Astrocyte of the hippocampus (primary cell): ENCODE measurements at regions not wholly inside any gene's neighbourhood (a gene's known extent, or its start where the extent isn't known, plus 50 kb on each side); places are given as distances from the start of the nearest gene placed in this dataset.
"Not testable (repeated sequence)": the region's sequence is repeated elsewhere in the genome, so short reads cannot be mapped to it uniquely, and the experiment has no call there.

ENCODE experiments used
- DNase-seq: peaks from one replicate; pipeline ENCODE4 v3.0.0; 2011; ENCODE audit warnings: low read depth, low spot score

GRCh38 chr4:92232566-92232965 lies 71.2 kb upstream of the GRID2 start:
- DNase-seq, result peak; percentile 35

DNA sequence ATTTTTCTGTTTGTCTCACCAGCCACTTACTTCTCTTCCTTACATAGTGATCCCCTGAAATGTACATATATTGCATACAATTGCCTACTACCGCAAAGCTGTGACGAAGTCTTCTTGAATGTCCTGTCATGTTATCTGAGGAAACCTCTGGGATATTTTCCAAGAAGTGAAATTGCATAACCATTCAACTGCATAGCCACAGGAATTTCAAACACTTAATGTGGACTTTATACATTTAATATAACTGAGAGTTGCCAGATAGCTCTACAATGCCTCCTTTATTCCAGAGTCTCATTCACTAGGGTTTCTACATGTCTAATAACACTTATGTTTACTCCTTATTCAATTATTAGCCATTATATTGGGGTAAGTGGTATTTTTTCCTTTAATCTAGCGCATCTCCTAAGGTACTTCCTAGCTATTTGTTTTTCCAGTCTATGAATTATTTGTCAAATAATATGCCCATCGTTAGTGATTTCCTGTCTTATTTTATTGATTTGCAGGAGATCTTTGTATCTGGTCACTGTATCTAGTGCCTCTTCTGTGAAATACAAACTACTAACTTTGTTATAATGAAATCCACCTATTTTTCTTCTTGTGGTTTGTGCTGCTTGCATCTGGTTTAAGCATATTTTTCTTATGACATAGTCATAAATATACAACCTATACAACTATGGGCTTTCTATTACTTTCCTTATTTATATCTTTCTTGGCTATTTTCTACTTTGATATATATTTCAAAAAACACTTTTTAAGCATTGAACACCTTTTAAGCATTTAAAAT lies 69.2 kb upstream of the GRID2 start:
- peak; percentile 97 for DNase-seq

DNA sequence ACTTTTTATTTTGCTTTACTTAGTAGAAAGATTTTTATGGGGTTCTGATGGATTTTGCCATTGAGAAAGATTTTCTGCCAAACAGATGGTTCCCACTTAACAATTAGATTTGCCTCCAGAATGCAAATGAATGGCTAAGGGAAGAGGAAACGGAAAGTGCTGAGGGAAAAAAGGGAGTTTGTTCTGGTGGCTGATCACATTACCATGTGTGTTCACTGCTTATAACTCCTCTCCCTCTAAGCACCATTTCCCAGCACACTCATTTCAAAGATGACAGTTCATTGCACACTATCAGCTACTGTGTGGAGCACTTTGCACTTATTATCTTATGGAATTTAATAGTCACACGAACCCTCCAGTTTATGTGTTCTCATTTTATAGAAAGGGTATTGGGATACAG lies 68.0 kb upstream of the GRID2 start:
- peak; percentile 33 for DNase-seq

GRCh38 chr4:92236877-92237276 lies 66.9 kb upstream of the GRID2 start:
- peak; percentile 79 for DNase-seq

GRCh38 chr4:92237559-92237958 lies 66.2 kb upstream of the GRID2 start:
- no peak for DNase-seq

DNA sequence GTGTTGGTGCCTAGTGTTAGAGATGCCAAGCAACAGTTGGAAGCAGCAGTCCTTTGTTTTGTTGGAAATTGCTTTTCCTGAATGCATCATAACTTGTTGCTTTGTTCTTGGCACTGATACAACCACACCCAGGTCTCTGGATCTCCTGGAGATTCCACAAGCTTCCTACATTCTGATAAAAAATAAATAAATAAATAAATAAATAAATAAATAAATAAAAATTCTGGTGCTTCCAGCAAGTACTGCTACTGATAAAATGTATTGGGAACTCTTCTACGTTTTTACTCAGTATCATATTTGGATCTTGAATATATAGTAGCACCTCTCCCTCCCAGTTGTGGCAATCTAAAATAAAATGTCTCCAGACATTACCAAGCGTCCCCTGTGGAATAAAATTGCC lies 62.7 kb upstream of the GRID2 start:
- no peak for DNase-seq

DNA sequence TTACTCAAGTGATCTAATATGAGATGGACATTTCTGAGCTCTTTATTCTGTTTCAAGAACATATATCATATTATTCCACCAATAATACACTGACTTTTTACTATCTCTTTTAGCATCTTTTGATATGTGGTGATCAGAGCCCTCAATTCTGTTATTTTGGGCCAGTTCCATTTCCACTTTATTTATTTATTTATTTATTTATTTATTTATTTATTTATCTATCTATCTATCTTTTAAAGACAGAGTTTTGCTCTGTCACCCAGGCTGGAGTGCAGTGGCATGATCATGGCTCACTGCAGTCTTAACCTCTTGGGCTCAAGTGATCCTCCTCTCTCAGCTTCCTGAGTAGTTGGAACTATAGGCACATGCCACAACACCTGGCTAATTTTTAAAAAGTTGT lies 57.4 kb upstream of the GRID2 start:
- DNase-seq, result no peak

DNA sequence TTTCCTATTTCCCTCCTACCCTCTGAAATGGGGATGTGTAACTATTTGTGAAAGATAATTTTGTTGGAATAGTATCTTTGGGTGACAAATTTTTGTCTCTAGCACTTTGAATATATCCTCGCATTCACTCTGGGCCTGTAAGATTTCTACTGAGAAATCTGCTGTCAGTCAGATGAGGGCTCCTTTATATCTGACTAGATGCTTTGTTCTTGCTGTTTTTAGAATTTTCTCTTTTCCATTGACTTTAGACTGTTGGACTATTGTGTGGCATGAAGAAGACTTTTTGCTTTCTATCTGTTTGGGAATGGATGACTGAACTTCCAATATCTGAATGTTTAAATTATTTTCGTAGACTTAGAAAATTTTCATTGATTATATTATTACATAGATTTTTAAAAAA lies 54.2 kb upstream of the GRID2 start:
- no peak for DNase-seq

- no peak for DNase-seq
Observed at GRCh38 chr4:92251711-92252110, 52.1 kb upstream of the GRID2 start.

DNA sequence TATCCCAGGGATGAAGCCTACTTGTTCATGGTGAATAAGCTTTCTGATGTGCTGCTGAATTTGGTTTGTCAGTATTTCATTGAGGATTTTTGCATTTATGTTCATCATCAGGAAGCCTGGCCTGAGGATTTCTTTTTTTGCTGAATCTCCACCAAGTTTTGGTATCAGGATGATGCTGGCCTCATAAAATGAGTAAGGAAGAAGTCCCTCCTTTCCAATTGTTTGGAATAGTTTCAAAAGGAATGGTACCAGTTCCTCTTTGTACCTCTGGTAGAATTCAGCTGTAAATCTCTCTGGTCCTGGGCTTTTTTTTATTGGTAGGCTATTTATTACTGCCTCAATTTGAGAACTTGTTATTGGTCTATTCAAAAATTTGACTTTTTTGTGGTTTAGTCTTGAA lies 51.4 kb upstream of the GRID2 start:
- not testable (repeated sequence) for DNase-seq

DNA sequence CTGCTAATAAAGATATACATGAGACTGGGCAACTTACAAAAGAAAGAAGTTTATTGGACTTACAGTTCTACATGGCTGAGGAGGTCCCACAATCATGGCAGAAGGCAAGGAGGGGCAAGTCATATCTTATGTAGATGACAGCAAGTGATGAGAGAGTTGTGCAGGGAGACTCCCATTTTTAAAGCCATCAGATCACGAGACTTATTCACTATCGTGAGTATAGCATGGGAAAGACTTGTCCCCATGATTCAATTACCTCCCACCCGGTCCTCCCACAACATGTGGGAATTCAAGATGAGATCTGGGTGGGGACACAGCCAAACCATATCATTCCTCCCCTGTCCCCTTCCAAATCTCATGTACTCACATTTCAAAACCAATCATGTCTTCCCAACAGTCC lies 50.9 kb upstream of the GRID2 start:
- no peak for DNase-seq

- no peak for DNase-seq
Observed at GRCh38 chr4:92253550-92253949, 50.2 kb upstream of the GRID2 start.
